B cell (primary cell): ENCODE measurements at regions not wholly inside any gene's neighbourhood (a gene's known extent, or its start where the extent isn't known, plus 50 kb on each side); places are given as distances from the start of the nearest gene placed in this dataset.

Source experiments
- EZH2 ChIP-seq: IDR thresholded peaks from 2 replicates; pipeline ENCODE4 v1.6.1; 2012; ENCODE audit warnings: borderline replicate concordance, low read depth, mild to moderate bottlenecking, moderate library complexity, low read length; ENCODE audit not compliant: insufficient read depth, poor library complexity, severe bottlenecking
- TF ChIP-seq, protein P1 (sequence below): fragments of 200-600 bp; IDR thresholded peaks from one replicate; pipeline ENCODE4 v1.8.0; 2022; ENCODE audit warnings: antibody characterized with exemption, mild to moderate bottlenecking

DNA sequence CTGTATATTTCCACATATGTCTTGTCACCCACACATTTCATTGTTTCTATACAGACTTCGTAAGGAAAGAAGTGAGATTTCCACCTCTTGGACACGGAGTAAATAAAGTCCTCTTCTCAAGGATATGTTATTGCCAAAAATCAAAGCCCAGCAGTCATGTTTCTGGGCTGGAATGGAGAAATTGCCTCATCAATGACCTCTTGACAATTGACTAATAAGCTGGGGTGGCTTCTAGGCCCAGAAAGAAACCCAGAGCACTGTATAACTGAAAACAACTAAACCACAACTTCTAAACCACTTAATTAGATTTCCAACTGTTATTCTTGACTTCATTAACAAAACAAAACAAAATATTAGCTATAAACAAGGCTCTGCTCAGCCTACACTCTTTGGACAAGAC lies 56.4 kb upstream of the SLC24A5 start:
- TF ChIP-seq, protein P1, sequence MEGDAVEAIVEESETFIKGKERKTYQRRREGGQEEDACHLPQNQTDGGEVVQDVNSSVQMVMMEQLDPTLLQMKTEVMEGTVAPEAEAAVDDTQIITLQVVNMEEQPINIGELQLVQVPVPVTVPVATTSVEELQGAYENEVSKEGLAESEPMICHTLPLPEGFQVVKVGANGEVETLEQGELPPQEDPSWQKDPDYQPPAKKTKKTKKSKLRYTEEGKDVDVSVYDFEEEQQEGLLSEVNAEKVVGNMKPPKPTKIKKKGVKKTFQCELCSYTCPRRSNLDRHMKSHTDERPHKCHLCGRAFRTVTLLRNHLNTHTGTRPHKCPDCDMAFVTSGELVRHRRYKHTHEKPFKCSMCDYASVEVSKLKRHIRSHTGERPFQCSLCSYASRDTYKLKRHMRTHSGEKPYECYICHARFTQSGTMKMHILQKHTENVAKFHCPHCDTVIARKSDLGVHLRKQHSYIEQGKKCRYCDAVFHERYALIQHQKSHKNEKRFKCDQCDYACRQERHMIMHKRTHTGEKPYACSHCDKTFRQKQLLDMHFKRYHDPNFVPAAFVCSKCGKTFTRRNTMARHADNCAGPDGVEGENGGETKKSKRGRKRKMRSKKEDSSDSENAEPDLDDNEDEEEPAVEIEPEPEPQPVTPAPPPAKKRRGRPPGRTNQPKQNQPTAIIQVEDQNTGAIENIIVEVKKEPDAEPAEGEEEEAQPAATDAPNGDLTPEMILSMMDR, result no peak
- TF ChIP-seq EZH2, result no peak
